ENCODE measurements at regions not wholly inside any gene's neighbourhood (a gene's known extent, or its start where the extent isn't known, plus 50 kb on each side); places are given as distances from the start of the nearest gene placed in this dataset.

DNA sequence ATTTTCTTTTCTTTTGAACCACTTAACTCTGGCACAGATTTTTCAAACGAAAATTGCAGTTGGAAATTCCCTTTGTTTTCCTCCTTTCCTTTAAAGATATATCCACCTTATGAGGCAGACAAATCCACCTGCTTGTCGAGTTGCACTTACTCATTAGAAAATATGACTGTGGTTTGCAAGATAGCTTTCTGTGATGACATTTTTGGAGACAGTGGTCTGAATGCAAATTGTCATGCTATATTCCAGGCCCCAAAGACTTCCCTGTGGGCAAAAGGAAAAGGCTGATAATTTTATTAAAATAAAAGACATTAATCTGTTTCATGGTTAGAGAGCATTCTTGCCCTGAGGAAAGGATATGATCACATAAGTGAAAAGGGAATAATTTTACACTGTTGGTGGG, 120.6 kb downstream of the TNFSF18 start:
- TF ChIP-seq, protein P1, sequence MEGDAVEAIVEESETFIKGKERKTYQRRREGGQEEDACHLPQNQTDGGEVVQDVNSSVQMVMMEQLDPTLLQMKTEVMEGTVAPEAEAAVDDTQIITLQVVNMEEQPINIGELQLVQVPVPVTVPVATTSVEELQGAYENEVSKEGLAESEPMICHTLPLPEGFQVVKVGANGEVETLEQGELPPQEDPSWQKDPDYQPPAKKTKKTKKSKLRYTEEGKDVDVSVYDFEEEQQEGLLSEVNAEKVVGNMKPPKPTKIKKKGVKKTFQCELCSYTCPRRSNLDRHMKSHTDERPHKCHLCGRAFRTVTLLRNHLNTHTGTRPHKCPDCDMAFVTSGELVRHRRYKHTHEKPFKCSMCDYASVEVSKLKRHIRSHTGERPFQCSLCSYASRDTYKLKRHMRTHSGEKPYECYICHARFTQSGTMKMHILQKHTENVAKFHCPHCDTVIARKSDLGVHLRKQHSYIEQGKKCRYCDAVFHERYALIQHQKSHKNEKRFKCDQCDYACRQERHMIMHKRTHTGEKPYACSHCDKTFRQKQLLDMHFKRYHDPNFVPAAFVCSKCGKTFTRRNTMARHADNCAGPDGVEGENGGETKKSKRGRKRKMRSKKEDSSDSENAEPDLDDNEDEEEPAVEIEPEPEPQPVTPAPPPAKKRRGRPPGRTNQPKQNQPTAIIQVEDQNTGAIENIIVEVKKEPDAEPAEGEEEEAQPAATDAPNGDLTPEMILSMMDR (conservative IDR thresholded peaks at IDR 0.05; ENCODE audit: low read depth, low read length) = no peak
- TF ChIP-seq RAD21 (IDR thresholded peaks at IDR 0.05; ENCODE audit: low read length) (no peak), CEBPB (IDR thresholded peaks at IDR 0.05; ENCODE audit: low read depth, low read length) (no peak), POLR2A (IDR thresholded peaks at IDR 0.05; ENCODE audit: low read depth, low read length) (no peak), MAZ (IDR thresholded peaks at IDR 0.05; ENCODE audit: borderline replicate concordance, low read depth, low read length) (no peak), SMC3 (IDR thresholded peaks at IDR 0.05; ENCODE audit: low read depth, low read length) (no peak), RCOR1 (IDR thresholded peaks at IDR 0.05; ENCODE audit: insufficient replicate concordance, low read length) (no peak), BHLHE40 (IDR thresholded peaks at IDR 0.05; ENCODE audit: low read depth, low read length) (no peak), CHD1 (IDR thresholded peaks at IDR 0.05; ENCODE audit: low read depth, low read length) (no peak)
- TF ChIP-seq, protein P2, sequence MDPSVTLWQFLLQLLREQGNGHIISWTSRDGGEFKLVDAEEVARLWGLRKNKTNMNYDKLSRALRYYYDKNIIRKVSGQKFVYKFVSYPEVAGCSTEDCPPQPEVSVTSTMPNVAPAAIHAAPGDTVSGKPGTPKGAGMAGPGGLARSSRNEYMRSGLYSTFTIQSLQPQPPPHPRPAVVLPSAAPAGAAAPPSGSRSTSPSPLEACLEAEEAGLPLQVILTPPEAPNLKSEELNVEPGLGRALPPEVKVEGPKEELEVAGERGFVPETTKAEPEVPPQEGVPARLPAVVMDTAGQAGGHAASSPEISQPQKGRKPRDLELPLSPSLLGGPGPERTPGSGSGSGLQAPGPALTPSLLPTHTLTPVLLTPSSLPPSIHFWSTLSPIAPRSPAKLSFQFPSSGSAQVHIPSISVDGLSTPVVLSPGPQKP (IDR thresholded peaks at IDR 0.05; ENCODE audit: borderline replicate concordance, low read depth, low read length) = no peak

All from IMR-90 (cell line).